ENCODE measurements at regions not wholly inside any gene's neighbourhood (a gene's known extent, or its start where the extent isn't known, plus 50 kb on each side); places are given as distances from the start of the nearest gene placed in this dataset.
"Not testable (repeated sequence)": the region's sequence is repeated elsewhere in the genome, so short reads cannot be mapped to it uniquely, and the experiment has no call there.

- DNase-seq = no peak
These were observed 1522.9 kb downstream of the PCDH18 start for GRCh38 chr4:136009258-136009832.

GRCh38 chr4:136007991-136008390 is 1524.3 kb downstream of the PCDH18 start:
- no peak for DNase-seq

- DNase-seq = no peak
These were observed 1530.0 kb downstream of the PCDH18 start for GRCh38 chr4:136002316-136002715.

- DNase-seq = no peak
These were observed 1530.5 kb downstream of the PCDH18 start for GRCh38 chr4:136001791-136002190.

- DNase-seq = no peak
These were observed 1532.0 kb downstream of the PCDH18 start for GRCh38 chr4:136000246-136000645.

- no peak for DNase-seq
These were observed 1537.9 kb downstream of the PCDH18 start for GRCh38 chr4:135994360-135994759.

GRCh38 chr4:135976860-135977259 is 1555.4 kb downstream of the PCDH18 start:
- no peak for DNase-seq

- no peak for DNase-seq
These were observed 1565.4 kb downstream of the PCDH18 start for GRCh38 chr4:135966936-135967335.

GRCh38 chr4:135963009-135963408 is 1569.3 kb downstream of the PCDH18 start:
- no peak for DNase-seq

GRCh38 chr4:135949931-135950330 is 1582.4 kb downstream of the PCDH18 start:
- no peak for DNase-seq

GRCh38 chr4:135948797-135949196 is 1583.5 kb downstream of the PCDH18 start:
- DNase-seq = no peak

GRCh38 chr4:135941671-135942070 is 1590.6 kb downstream of the PCDH18 start:
- no peak for DNase-seq

GRCh38 chr4:135934026-135934425 is 1598.3 kb downstream of the PCDH18 start:
- DNase-seq = no peak

GRCh38 chr4:135927651-135928050 is 1604.6 kb downstream of the PCDH18 start:
- DNase-seq = no peak

- no peak for DNase-seq
These were observed 1611.2 kb downstream of the PCDH18 start for GRCh38 chr4:135921081-135921480.

GRCh38 chr4:135917011-135917410 is 1615.3 kb downstream of the PCDH18 start:
- DNase-seq = no peak

- no peak for DNase-seq
These were observed 1631.3 kb downstream of the PCDH18 start for GRCh38 chr4:135900956-135901355.

GRCh38 chr4:135864304-135864703 is 1662.7 kb upstream of the PABPC4L start:
- not testable (repeated sequence) for DNase-seq

GRCh38 chr4:135840781-135841180 is 1639.2 kb upstream of the PABPC4L start:
- no peak for DNase-seq

- DNase-seq = no peak
These were observed 1638.1 kb upstream of the PABPC4L start for GRCh38 chr4:135839712-135840111.

- peak; percentile 60 for DNase-seq
These were observed 1637.3 kb upstream of the PABPC4L start for GRCh38 chr4:135838889-135839288.

GRCh38 chr4:135834471-135834870 is 1632.9 kb upstream of the PABPC4L start:
- no peak for DNase-seq

- DNase-seq = no peak
These were observed 1631.9 kb upstream of the PABPC4L start for GRCh38 chr4:135833529-135833928.

- DNase-seq = no peak
These were observed 1623.2 kb upstream of the PABPC4L start for GRCh38 chr4:135824759-135825296.

- DNase-seq = no peak
These were observed 1603.2 kb upstream of the PABPC4L start for GRCh38 chr4:135804785-135805184.

Measured in NCI-H146 (cell line).